ENCODE measurements at regions not wholly inside any gene's neighbourhood (a gene's known extent, or its start where the extent isn't known, plus 50 kb on each side); places are given as distances from the start of the nearest gene placed in this dataset.

- TF ChIP-seq EZH2 (IDR thresholded peaks at IDR 0.05; ENCODE audit: low read length, unreplicated experiment) (no peak), CTCF (conservative IDR thresholded peaks at IDR 0.05; ENCODE audit: low read depth, low read length) (no peak)
These were observed 401.7 kb upstream of the PROX1 start for GRCh38 chr1:213585959-213586586.

Measured in PC-3 (cell line).